Skin epidermis (tissue), 12 donors: ENCODE measurements at regions not wholly inside any gene's neighbourhood (a gene's known extent, or its start where the extent isn't known, plus 50 kb on each side); places are given as distances from the start of the nearest gene placed in this dataset.

Experiments
- H3K27ac ChIP-seq, 21 experiments: fragments of 200-600 bp; sonication (generic) in 11 of 21; one replicate each; pipeline ENCODE4 v1.5.0; 2020; ENCODE audit warnings: mild to moderate bottlenecking in 3 of 21, inconsistent platforms in 2 of 21, moderate library complexity in 2 of 21
- H3K4me3 ChIP-seq, 7 experiments: fragments of 200-600 bp; sonication (generic) in 2 of 7; one replicate each; pipeline ENCODE4 v1.5.0; 2020; ENCODE audit warnings: inconsistent platforms in 2 of 7, mild to moderate bottlenecking in 2 of 7, moderate library complexity in 1 of 7

DNA sequence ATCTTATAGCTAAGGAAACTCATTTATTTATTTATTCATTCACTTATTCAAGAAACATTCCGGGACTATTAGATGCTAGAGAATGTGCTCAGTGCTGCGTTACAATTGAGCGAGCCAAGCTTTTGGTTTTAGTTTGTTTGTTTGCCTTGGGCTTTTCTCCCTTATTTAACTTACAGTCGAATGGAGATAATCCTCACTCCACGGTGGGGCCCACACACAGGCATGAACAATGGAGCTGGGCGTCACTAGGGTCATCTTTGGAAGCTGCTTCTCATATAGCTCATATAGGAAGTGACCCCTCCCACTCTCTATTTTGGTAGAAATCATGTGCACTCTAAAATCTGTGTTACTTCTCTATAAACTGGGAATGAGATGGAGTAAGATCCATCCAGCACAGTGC, 210.0 kb downstream of the TMEM114 start:
- H3K4me3 ChIP-seq, result no peak overlapping the region
- H3K27ac ChIP-seq, result no peak overlapping the region

DNA sequence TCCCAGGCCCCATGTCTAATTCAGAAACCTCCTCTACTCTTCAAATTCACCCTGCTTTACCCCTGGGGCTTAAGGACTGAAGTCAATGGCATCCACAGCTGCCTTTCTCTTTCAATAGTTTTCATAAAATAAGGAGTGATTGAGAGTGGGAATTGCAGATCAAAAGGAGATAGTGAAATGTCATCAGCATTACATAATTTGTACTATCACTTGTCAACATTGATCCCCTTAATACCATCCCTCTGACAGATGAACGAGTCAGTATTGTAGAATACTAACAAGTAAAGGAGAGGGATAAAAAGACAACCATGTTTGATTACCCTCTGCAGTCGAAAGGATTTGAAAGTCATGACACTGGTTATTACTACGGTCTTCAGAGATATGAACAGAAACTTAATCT, 212.4 kb downstream of the TMEM114 start:
- Histone ChIP-seq H3K4me3 (no peak overlapping the region), H3K27ac (no peak overlapping the region)

DNA sequence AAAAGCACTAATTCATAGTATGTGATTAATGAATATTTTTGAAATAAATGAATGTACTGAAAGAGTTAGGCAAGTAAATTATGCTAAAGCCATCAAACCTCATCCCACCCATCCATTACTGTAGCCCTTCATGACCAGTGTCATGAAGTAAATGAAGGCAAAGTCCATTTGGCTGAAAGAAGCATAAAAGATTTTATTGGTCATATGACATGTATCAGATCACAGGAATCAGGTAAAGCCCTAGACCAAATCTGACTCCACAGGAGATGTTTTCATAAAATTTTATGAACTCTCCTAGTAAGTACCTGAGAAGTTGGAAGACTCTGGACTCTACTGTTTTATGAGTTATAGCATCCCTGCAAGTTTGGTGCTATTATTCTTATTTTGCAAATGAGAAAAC, 213.5 kb downstream of the TMEM114 start:
- Histone ChIP-seq H3K4me3 (no peak overlapping the region), H3K27ac (no peak overlapping the region)

DNA sequence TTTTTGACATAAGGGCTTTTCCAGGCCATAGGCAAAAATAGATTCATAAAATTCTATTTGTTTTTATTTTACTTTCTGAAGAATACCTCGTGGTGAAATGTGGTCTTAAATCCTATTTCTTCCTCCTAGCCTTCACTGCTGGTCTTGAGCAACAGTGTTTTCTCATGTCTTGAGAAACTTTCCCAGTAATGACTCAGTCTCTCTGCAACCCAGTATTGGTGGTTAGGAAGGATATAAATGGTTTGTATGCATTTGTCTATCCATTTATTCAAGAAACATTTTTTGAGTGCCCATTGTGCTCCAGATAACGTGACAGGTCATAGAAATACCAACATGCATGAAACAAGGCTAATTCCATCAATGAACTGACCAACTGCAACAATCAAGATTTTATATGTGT, 213.9 kb downstream of the TMEM114 start:
- no peak overlapping the region for H3K4me3 ChIP-seq
- H3K27ac ChIP-seq, result no peak overlapping the region

DNA sequence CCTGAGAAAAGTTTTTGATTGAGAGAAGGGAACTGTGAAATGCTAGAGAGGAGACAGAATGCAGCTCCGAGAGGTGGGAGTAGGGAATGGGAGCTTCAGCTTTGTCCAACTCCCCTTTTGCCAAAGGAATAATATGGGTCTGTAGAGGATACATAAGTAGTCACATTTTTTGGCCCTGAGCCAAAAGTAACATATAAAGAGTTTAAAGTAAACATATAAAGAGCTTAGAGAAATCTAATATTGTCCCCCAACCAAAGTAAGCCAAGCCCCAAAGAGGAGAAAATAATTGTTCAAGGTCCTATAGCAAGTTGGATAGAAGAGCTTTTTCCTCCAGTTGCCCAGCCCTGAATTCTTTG, 215.1 kb downstream of the TMEM114 start:
- H3K4me3 ChIP-seq, result no peak overlapping the region
- no peak overlapping the region for H3K27ac ChIP-seq

DNA sequence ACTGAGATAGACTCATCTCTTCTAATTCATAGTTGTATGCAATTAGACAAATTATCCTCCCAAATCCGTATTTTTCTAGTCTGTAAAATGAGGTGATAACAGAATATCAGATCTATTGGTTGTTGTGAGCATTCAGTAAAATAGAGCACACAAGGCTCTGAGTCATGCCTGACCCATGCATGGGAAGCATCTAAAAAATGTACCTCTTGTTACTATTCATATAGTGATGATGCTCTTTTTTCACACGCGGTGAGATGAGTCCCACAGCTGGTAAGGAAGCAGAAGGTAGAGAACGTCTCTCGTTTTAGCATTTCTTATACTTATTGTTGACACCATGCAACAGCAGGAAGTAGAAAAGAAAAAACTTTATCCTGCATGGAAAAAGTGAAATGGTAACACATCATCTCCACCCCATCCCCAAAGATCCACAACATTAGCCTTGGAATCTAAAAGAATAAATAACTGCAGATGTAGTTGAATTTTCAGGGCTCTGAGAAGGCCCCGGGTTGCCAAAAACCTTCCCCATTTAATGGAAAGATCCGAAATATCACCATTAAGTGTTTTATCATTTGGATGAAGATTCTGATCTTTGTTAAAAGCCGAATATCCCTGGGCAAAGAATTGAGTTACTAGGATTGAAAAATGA, 215.6 kb downstream of the TMEM114 start:
- H3K4me3 ChIP-seq, result no peak overlapping the region
- H3K27ac ChIP-seq, result no peak overlapping the region

DNA sequence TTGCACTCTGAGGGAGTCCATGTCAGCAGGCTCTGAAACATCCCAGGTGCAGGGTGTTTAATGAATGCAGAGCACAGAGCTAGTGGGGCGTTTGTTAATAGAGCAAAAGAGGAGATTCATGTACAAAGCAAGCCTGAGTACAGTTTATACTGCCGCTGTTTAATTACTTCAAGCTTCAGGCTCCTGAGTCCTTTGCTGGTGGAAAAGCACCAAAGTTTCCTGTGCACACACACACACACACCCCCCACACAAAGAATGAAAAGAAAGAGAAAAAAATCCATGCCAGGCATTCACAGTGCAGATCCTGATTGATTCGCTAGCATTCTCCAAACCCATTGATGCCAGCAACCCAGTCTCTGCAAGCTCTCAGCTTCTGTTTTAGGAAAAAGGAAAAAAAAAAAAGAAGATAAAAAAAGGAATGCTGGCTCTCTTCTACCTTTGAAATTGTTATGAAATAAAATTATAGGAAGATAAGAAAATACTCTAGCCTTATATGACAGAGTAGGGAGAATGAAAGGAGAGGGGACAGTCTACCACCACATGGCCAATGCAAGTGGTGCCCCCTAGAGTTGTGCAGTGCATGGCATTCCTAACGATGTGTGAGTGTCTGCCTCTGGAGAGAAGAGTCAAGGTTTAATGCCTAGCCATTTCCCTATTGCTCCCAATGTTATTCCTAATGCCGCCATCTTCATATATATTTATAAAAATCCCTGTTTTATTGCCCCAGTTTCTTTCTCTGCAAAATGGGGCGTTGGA, 216.5 kb downstream of the TMEM114 start:
- Histone ChIP-seq H3K4me3 (no peak overlapping the region), H3K27ac (no peak overlapping the region)

DNA sequence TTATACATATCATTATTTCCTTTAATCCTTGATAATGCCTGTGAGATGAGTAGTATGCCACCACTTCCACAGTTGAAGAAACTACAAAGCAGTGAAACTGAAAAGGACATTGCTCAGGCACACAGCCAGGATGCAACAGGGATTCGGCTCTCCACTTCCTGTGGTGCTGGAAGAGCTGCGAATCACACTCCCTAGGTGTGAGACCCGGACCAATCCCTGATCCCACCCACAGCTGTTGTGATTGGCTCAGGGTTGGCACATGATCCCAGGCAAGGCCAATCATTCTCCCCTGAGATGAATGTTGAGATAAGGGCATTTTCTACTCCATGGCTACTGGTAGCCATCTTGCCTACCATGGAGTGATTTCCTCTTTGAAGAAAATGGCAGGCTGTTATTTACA, 218.2 kb downstream of the TMEM114 start:
- Histone ChIP-seq H3K4me3 (no peak overlapping the region), H3K27ac (no peak overlapping the region)

DNA sequence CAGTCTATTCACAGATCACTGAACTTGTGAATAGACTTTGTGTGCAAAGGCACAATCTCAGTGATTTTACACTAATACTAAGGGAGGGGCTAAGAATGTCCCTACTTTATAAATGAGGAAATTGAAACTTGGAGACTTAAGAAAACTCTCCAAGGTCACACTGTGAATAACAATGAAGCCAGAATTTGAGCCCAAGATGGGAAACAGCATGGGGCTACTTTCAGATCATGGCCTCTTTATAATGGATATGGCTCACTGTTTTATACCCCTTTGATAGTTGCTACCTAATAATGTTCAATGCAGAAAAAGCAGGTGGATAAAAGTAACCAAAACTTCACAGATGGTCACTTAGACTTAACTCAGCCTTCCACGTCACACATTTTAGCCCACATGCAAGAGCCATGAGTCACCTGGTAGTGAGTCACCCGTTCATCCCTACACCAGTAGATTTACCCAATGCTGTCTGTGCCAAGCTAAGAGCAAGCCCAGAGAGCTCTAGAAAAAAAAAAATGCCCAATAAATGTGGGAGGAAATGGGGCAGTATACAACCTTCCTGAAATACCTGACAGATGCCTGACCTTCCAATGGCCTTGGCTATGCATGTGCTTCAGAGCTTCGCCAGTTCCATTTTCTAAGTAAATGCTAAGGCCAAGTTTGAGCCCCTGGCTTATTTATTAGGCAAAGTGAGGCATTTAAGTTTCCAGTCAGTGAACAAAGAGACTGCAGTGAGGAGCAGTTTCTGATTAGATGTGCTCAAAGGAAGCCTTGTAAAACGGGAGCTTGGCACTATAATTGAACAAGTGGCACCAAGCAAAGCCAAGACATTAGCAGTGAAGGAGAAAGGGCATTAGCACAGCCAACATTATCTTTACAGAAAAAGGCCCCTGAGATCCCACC, 219.7 kb downstream of the TMEM114 start:
- H3K4me3 ChIP-seq, result no peak overlapping the region
- H3K27ac ChIP-seq, result no peak overlapping the region

DNA sequence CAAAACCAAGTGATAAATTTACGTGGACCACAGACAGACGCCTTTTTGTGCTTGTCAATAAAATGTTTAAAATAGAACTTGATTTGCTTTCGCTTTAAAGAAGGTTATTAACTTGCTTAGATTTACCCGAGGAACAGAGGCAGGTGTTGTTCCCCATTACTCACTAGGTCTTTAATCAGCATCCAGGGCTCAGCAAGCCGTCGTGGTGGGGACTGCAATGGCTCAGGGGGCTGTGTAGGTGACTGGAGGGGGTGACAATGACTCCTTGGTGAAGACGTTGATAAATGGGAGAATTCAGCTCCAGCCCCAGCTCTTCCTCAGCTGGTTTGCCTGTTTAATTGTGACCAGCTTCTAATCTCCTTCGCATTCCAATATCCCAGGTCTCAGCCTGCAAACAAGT, 231.4 kb downstream of the TMEM114 start:
- Histone ChIP-seq H3K4me3 (no peak overlapping the region), H3K27ac (no peak overlapping the region)

DNA sequence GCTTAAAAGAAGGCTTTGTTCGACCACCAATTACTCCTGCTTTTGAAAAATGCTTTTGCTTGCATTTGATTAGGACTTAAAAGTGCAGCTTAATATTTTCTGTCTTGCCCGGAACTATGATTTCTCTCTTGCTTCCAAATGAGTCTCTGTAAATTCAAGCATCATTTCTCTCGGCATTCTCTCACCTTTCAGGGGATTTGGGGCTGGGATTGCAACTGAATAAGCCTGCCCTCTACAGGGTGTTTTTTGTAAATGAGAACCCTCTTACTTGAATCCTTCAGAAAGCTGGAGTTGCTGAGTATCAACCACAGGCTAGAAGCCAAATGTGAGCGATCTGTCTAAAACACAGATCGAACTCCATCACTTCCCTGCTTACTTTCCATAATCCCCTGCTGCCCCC, 234.6 kb downstream of the TMEM114 start:
- no peak overlapping the region for H3K4me3 ChIP-seq
- no peak overlapping the region for H3K27ac ChIP-seq

DNA sequence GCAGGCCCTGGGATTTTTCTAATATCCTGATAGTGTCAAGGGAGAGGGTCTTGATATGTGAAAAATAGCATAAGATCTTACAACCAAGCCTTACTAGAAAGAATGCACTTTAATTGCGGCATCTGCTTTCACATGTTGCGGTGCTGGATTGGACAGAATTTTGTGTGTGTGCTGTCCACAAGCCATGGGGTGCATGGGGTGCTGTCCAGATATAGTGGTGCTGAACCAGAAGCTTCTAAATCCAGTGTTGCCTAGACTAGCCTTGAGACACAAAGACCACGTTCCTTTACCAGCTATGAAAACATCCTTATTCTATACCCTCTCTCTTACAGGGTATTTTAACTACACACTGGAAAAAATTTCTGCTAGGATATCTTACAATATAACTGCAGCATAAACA, 244.0 kb downstream of the TMEM114 start:
- no peak overlapping the region for H3K4me3 ChIP-seq

DNA sequence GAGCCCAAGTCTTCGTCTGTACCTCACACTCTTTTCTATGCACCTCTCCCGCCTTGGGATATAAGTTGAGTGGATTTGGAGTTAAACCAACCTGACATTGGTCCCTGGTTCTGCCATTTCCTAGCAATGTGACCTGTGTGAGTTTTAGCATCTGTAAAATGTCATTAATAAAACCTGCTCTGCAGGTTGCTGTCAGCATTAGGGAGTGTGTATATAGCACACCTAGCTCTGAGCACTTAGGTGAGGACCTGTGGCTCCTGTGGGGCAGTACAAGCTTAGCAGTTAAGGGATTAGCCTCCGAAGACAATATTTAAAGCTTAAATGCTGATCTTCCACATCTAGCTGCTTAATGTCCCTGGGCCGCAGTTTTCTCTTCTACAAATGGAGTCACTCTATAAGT, 248.0 kb downstream of the TMEM114 start:
- H3K27ac ChIP-seq, result no peak overlapping the region
- H3K4me3 ChIP-seq, result no peak overlapping the region

More for the DNA sequence above, 244.0 kb downstream of the TMEM114 start:
- no peak overlapping the region for H3K27ac ChIP-seq

DNA sequence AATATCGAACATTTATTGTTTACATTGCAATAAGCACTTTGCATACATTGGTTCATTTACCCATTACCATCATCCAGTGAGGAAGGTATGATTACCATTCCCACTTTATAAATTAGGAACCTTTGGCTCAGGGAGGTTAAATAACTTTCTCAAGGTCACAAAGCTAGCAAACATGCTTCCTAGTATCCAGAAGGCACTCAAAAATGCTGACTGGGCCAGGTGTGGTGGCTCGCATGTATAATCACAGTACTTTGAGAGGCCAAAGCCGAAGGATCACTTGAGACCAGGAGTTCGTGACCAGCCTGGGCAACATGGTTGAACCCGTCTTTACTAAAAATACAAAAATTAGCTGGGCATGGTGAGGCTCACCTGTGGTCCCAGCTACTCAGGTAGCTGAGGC, 259.6 kb downstream of the TMEM114 start:
- no peak overlapping the region for H3K27ac ChIP-seq
- H3K4me3 ChIP-seq, result no peak overlapping the region

DNA sequence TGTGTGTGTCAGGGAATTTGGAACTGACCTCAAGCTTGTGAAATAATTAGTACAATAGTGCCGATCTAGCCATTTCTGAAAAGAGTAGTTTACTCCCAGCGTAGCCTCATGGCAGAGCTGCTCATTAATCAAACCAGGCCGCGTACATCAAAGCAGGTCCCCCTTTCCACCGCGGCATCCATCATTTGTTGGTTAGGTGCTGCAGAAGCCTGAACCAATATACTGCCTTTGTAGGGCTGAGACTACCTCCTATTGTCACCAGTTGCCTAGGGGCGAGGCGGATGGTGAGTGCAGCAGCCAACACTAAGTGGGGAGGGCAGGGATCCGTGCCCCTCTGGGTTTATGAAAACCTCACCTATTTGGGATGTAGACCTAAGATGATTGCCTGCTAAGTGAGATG, 264.1 kb downstream of the TMEM114 start:
- H3K4me3 ChIP-seq, result no peak overlapping the region
- H3K27ac ChIP-seq, result no peak overlapping the region

DNA sequence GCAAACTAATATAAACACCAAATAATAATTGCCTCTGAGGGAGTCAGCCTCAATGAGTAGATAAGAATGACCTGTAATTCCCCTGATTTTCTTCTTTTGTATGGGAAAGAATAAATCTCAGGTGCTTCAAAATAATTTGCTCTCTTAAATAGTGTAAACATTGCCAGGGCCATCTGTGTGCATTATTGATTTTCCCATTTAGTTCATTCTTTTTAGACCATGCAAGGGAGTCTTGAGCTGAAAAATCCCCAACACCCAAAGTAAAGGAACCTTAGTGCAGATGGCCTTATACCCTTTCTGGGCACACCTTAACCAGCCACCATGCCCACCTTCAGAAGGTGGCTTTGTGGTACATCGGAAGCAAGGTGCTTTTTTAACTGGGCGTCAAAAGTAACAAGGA, 267.2 kb downstream of the TMEM114 start:
- Histone ChIP-seq H3K27ac (no peak overlapping the region), H3K4me3 (no peak overlapping the region)

DNA sequence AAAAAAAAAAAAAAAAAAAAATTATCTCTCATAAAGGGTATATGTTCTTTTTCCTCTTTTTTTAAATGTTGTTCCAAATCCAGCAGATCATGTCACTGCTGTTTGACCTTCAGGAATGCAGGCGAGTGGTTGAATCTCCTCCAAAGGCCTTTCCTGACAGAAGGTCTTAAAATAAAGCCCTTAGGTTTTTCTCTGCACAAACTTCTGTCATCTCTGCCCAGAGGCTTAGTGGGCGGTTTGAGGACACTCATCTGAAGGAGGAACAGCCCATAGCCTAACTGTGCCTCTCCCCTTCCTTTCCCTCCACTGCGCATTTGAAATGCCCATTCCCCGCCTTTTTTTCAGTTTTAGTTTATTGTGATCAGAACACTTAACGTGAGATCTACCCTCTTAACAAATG, 270.2 kb downstream of the TMEM114 start:
- no peak overlapping the region for H3K4me3 ChIP-seq
- no peak overlapping the region for H3K27ac ChIP-seq

DNA sequence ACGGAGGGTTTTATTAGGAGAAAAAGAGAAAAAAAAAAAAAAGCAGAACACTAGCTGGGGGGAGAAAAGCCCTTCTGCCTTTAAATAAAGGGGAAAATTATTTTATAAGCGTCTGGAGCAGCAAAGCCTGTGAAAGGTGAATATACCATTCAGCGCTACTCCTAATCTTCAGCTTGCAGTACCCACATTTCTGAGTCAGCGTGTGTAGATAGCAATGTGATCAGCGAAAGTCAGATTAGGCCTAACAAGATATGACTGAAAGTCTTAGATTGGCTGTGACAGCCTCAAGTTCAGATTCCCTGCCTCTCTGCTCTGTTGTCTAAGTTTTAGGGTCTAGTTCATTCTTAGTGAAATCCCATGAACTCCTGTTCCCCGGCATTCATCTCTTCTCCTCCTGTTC, 279.5 kb downstream of the TMEM114 start:
- Histone ChIP-seq H3K4me3 (no peak overlapping the region), H3K27ac (no peak overlapping the region)

DNA sequence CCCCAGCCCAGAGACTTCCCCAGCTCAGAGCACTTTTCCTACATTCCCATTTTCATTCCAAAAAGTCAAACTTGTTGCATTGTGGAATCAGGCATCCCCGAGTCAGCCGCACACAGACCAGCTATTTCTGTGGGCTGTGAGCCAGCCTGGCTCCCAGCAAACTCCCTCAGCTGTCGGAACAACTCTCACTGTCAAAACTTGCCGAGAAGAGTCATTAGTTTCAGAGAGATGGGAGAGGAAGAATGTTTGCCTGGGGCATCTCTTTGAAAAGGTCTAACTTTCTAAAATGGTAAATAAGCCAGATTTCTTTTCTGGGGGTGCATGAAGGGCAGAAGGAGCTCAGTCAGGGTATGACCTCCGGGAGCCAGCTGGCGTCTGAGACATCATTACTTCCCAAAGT, 280.0 kb downstream of the TMEM114 start:
- no peak overlapping the region for H3K27ac ChIP-seq
- H3K4me3 ChIP-seq, result no peak overlapping the region

DNA sequence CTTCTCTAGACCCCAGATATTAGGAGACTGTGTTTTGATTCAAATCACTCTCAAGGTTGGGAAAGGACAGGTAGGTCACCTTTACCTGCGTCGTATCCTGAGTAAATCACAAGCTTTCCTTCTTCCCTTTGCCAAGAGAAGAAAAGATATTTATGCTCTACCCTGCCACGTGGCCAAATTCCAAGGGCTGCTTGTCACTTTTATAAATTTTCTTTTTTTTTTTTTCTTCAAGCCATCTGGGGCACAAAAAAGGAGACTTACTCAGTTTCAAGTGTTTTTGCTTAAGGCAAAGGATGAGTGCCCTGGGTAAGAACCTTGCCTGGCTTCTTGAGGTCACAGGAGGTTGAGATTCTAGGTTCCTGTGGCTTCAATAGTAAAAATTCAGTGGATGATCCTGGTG, 285.1 kb downstream of the TMEM114 start:
- no peak overlapping the region for H3K4me3 ChIP-seq
- H3K27ac ChIP-seq, result no peak overlapping the region

DNA sequence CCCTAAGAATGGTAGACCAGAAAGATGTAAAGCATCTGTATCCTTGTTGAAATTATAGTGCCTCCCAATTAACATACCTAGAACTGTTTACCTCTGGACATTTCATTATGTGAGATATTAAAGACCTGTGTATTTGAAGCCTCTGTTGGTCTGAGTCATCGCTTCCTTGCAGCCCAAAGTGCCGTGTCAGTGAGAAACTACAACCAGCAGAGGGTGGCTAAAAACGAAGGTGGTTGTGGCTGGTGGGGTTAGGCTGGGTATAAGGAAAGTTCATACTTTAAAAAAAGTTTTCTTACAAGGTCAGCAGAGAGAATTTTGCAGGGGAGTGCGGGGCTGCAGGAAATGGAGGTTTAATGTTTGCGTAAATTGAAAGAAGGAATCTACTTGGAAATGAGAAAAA, 290.7 kb downstream of the TMEM114 start:
- Histone ChIP-seq H3K4me3 (no peak overlapping the region), H3K27ac (no peak overlapping the region)
